ENCODE measurements at regions not wholly inside any gene's neighbourhood (a gene's known extent, or its start where the extent isn't known, plus 50 kb on each side); places are given as distances from the start of the nearest gene placed in this dataset.

GRCh38 chr6:92147246-92147645 lies 1272.1 kb downstream of the EPHA7 start:
- TF ChIP-seq CTCF (conservative IDR thresholded peaks at IDR 0.05; ENCODE audit: low read depth, low read length) (no peak), EZH2 (IDR thresholded peaks at IDR 0.05; ENCODE audit: borderline replicate concordance, low read depth, low read length, poor library complexity, severe bottlenecking) (no peak)

Data from A673 (cell line).